GM15510 (cell line): ENCODE measurements at regions not wholly inside any gene's neighbourhood (a gene's known extent, or its start where the extent isn't known, plus 50 kb on each side); places are given as distances from the start of the nearest gene placed in this dataset.

Experiments used
- POLR2A ChIP-seq: IDR thresholded peaks from 3 replicates; pipeline ENCODE4 v1.6.1; 2011; ENCODE audit warnings: borderline replicate concordance; ENCODE audit not compliant: insufficient read length; ENCODE audit errors: extremely low read depth

GRCh38 chr22:46038174-46038487 lies 61.2 kb upstream of the WNT7B start:
- no peak for TF ChIP-seq POLR2A

GRCh38 chr22:46038516-46039430 lies 61.8 kb upstream of the WNT7B start:
- TF ChIP-seq POLR2A = no peak

GRCh38 chr22:46039535-46039934 lies 62.6 kb upstream of the WNT7B start:
- no peak for TF ChIP-seq POLR2A

- TF ChIP-seq POLR2A = no peak
Measured at GRCh38 chr22:46040471-46041465, 63.8 kb upstream of the WNT7B start.

GRCh38 chr22:46041642-46042041 lies 64.7 kb upstream of the WNT7B start:
- no peak for TF ChIP-seq POLR2A

- no peak for TF ChIP-seq POLR2A
Measured at GRCh38 chr22:46042786-46043185, 65.8 kb upstream of the WNT7B start.

- no peak for TF ChIP-seq POLR2A
Measured at GRCh38 chr22:46043339-46043738, 66.4 kb upstream of the WNT7B start.

- no peak for TF ChIP-seq POLR2A
Measured at GRCh38 chr22:46043816-46044620, 67.1 kb upstream of the WNT7B start.

GRCh38 chr22:46044621-46045458 lies 67.9 kb upstream of the WNT7B start:
- no peak for TF ChIP-seq POLR2A

- TF ChIP-seq POLR2A = no peak
Measured at GRCh38 chr22:46045459-46046298, 68.7 kb upstream of the WNT7B start.

- TF ChIP-seq POLR2A = no peak
Measured at GRCh38 chr22:46046299-46046685, 69.3 kb upstream of the WNT7B start.

GRCh38 chr22:46047226-46047625 lies 70.3 kb upstream of the WNT7B start:
- no peak for TF ChIP-seq POLR2A
